Amniotic stem cell (primary cell): ENCODE measurements at regions not wholly inside any gene's neighbourhood (a gene's known extent, or its start where the extent isn't known, plus 50 kb on each side); places are given as distances from the start of the nearest gene placed in this dataset.

Experiments
- DNase-seq: peaks from one replicate; lab custom pipeline; 2025; lab: John Stamatoyannopoulos, UW

GRCh38 chr2:104408266-104408665, 445.6 kb upstream of the POU3F3 start:
- DNase-seq = no peak

GRCh38 chr2:104410136-104410535, 443.8 kb upstream of the POU3F3 start:
- no peak for DNase-seq

- no peak for DNase-seq
Measured at GRCh38 chr2:104412384-104412783, 441.5 kb upstream of the POU3F3 start.

DNA sequence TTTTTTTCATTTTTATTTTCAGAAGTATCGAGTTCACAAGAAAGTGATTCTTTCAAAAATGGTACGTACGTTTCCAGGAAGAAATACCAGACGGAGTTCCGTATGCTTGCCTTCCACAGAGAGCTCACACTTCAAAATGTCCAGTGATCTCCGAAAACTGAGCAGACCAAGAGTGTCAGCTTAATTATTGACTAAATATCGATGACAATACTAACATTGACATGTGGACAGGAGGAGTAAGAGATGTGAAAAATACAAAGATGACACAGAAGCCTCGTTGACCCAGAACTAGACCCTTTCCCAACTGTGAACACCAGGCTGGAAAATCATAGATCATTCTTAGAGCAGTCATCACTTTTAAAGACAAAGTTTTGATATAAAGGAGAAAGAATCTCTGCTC, 440.0 kb upstream of the POU3F3 start:
- DNase-seq = no peak

DNA sequence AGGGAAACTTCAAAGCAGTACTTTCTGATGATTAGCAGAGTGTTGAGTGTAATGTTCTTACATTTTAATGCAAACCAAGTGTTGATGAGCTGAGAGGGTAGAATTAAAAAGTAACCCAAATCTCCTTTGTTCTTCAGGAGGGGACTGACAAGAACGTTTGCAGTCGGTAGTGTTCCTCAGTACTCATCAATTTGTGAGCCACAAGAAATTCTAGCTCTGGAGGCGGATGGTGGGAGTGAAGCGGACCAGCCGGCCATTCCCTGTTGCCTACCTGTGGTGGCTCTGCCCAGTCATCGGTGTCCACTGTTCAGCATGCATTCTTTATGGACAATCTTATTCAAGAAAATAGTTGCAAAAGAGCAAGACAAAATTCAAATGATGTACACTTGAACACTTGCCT, 438.6 kb upstream of the POU3F3 start:
- no peak for DNase-seq

- no peak for DNase-seq
Measured at GRCh38 chr2:104416339-104417000, 437.4 kb upstream of the POU3F3 start.

- DNase-seq = no peak
Measured at GRCh38 chr2:104420420-104420819, 433.5 kb upstream of the POU3F3 start.

GRCh38 chr2:104420953-104421352, 433.0 kb upstream of the POU3F3 start:
- no peak for DNase-seq

- DNase-seq = no peak
Measured at GRCh38 chr2:104425850-104426595, 427.9 kb upstream of the POU3F3 start.

- no peak for DNase-seq
Measured at GRCh38 chr2:104428155-104428554, 425.8 kb upstream of the POU3F3 start.

DNA sequence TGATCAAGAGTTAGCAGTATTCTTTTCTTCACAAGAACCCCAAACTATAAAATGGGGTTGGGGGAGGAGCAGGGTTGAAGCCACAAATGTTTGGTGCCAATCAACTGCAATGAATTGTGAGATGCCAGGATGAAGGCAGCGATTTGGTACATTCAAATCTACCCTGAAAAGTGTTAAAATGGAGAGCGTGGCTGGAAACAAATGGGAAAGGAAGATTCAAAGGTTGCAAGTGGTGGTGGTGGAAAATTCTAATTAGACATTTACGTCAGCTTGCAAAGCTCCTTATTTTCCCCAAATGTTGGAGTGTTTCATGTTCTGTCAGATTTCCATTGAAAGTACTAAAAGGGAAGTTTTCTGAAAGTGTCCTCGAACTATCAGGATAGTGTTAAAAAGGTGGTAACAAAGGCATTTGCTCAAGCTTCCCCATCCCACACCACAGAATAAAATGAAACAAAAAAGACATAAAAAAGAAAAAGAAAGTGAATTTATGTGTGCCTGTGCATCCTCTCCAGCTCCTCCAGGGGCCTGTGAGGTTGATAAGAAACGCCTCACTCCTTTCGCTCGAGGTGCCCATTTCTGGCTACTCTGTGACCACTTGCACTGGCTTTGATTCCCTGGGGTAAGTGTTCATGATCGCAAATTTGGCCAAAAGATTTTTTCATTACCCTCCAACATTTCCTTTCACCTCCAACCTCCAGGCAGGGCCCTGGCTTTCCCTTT, 424.1 kb upstream of the POU3F3 start:
- DNase-seq = no peak

DNA sequence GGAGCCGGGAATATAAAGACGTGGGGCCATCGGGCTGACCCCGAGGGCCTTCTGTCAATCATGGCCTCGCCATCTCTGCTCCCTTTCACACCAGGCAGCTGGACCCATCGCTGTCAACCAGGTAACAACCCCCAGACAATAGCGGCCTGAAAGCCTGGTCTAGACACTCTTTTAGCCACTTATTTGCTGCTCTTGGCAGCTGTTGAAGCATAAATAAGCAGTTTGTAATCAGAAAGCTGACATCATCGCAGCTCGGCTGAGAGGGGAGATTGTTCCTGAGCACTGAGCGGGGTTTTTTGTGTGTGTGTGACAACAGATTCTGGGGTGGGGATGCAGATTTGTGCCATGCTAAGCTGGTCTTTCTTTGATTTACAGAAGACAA, 423.6 kb upstream of the POU3F3 start:
- DNase-seq = no peak

GRCh38 chr2:104430852-104431251, 423.1 kb upstream of the POU3F3 start:
- no peak for DNase-seq

GRCh38 chr2:104431701-104432121, 422.2 kb upstream of the POU3F3 start:
- no peak for DNase-seq

DNA sequence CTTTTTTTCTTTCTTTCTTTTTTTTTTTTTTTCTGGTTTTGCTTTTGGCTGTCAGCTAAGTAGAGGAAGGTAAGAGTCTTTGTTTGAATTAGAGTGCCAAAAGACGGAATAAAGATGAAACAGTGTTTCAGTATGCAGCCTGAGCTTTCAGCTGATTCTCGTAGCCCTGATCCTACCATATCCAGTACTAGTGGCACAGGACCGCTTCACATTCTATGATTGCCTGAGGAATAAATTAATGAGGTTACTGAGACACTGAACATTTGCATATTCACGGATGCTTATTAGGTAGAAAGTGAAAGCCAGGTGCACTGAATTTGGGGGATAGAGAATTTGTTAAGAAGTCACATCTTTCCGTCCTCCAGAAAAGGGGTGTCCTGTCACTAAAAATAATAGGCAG, 421.5 kb upstream of the POU3F3 start:
- DNase-seq = no peak

- no peak for DNase-seq
Measured at GRCh38 chr2:104432991-104433390, 420.9 kb upstream of the POU3F3 start.

DNA sequence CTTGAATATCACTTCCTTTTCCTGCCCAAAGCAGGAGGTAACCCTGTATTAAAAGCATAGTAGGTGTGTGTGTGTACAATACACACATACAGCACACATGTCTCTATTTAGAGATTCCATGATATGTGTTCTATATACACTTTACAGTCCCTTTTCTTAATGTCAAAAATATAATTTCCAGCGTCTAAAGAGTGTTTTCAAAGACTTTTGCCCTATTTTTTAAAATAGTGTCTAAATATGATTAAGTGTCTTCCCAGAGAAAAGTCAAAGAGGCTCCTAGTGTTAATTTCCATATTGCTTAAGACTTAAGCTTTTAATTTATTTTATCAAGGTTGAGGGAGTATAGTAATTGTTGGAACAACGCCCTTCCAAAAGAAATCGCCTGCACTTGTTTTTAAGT, 420.3 kb upstream of the POU3F3 start:
- DNase-seq = no peak

DNA sequence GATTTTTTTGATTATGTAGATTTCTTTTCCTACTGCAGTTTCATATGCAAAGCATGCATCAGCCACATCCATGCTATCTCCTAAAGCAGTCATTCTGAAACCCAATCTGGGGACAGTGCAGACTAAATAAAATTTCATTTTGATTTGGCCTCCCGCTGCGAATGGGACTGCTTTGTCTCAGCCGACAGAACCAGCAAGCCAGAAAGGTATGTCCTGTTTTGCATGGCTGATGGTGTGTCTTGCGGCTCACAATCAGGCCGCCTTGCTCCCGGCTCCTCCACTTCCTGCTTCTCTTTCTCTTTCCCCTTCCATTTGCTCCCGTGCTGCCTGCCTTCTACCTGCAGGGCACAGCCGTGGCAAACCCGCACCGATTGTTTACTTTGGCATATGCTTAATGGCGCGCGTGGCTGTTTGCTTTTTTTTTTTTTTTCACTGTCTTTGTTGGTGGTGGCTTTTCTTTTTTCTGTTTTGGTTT, 419.6 kb upstream of the POU3F3 start:
- DNase-seq = no peak

- no peak for DNase-seq
Measured at GRCh38 chr2:104434966-104435365, 418.9 kb upstream of the POU3F3 start.

GRCh38 chr2:104438481-104438880, 415.4 kb upstream of the POU3F3 start:
- DNase-seq = no peak

DNA sequence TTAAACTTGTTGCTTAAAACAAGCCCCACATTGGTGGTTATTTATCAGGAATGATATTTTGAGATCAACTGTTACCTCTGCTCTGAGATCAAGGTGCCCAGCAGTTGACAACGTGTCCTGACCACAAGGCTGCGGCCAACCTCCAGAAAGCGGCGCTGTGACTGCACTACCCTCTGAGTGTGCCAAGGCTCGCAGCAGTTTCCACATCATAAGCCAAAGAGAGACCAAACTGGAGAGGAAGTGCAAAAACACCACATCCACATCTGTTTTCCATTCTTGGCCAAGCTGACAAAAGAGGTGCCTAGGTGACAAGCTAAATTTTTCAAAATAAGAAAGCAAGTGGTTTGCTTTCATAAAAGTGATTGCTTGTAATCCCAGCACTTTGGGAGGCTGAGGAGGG, 410.8 kb upstream of the POU3F3 start:
- DNase-seq = no peak

DNA sequence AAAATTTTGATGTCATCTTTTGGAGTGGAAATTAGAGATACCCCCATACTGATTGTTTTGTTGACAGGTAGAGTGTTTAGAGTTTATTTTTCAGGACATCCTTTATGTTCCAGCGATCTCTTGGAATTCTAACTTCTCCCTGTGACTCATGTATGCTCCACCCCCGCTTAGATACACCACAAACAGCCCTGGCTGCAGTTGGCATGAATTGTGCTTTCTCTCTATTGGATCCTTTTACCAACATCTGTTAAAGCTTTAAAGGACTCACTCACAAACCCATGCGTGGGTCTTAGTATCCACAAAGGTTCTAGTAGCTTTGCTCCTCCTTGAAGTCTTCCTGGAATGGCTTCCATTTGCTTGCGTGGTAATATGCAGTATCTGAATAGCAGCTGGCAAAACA, 409.5 kb upstream of the POU3F3 start:
- no peak for DNase-seq

GRCh38 chr2:104444889-104445288, 409.0 kb upstream of the POU3F3 start:
- no peak for DNase-seq
